Neural cell (in vitro differentiated cells): ENCODE measurements at regions not wholly inside any gene's neighbourhood (a gene's known extent, or its start where the extent isn't known, plus 50 kb on each side); places are given as distances from the start of the nearest gene placed in this dataset.

Experiments
- H2AFZ ChIP-seq: fragments of 200-600, 300-800 bp; sonication (generic), shearing (Covaris generic); 2 replicates; pipeline ENCODE4 v1.6.0; 2014; ENCODE audit warnings: low read depth, mild to moderate bottlenecking, antibody characterized with exemption, low read length, moderate library complexity
- H3F3A ChIP-seq: fragments of 200-600 bp; shearing (Covaris generic); 2 replicates; pipeline ENCODE4 v1.6.1; 2016; ENCODE audit warnings: mild to moderate bottlenecking, moderate library complexity, mixed read lengths, antibody characterized with exemption, low read length; ENCODE audit not compliant: insufficient read depth, poor library complexity, severe bottlenecking
- H3K27ac ChIP-seq: fragments of 200-600, 300-800 bp; sonication (generic), shearing (Covaris generic); 2 replicates; pipeline ENCODE4 v1.5.1; 2014; ENCODE audit warnings: mild to moderate bottlenecking, low read length, moderate library complexity
- H3K27me3 ChIP-seq: fragments of 300-800, 200-600 bp; sonication (generic), shearing (Covaris generic); 2 replicates; pipeline ENCODE4 v1.6.0; 2014; ENCODE audit warnings: mild to moderate bottlenecking, low read depth, low read length, moderate library complexity; ENCODE audit not compliant: insufficient read depth
- H3K36me3 ChIP-seq: fragments of 300-800, 200-600 bp; sonication (generic), shearing (Covaris generic); 2 replicates; pipeline ENCODE4 v1.5.1; 2014; ENCODE audit warnings: mild to moderate bottlenecking, antibody characterized with exemption, low read length, moderate library complexity; ENCODE audit not compliant: insufficient read depth
- H3K4me2 ChIP-seq: fragments of 300-800, 200-600 bp; sonication (generic), shearing (Covaris generic); 2 replicates; pipeline ENCODE4 v1.6.0; 2014; ENCODE audit warnings: mild to moderate bottlenecking, low read length
- H3K4me3 ChIP-seq: fragments of 300-800, 200-600 bp; sonication (generic), shearing (Covaris generic); 2 replicates; pipeline ENCODE4 v1.5.1; 2014; ENCODE audit warnings: mild to moderate bottlenecking, low read length, moderate library complexity
- H3K79me2 ChIP-seq: fragments of 200-600 bp; shearing (Covaris generic); replicated peaks from 2 replicates; pipeline ENCODE4 v1.6.0; 2014; ENCODE audit warnings: mild to moderate bottlenecking, low read length, moderate library complexity; ENCODE audit not compliant: insufficient read depth
- H3K9ac ChIP-seq: fragments of 300-800, 200-600 bp; sonication (generic), shearing (Covaris generic); 2 replicates; pipeline ENCODE4 v1.6.1; 2016; ENCODE audit warnings: mild to moderate bottlenecking, low read length, mixed read lengths
- H3K9me2 ChIP-seq: fragments of 200-600 bp; shearing (Covaris generic); 2 replicates; pipeline ENCODE4 v1.6.1; 2016; ENCODE audit warnings: mild to moderate bottlenecking, low read length, mixed read lengths; ENCODE audit not compliant: insufficient read depth
- H3K9me3 ChIP-seq: fragments of 200-600, 300-800 bp; sonication (generic), shearing (Covaris generic); 2 replicates; pipeline ENCODE4 v1.6.1; 2016; ENCODE audit warnings: mild to moderate bottlenecking, mixed run types, low read length, moderate library complexity, mixed read lengths
- H4K20me1 ChIP-seq: fragments of 200-600 bp; shearing (Covaris generic); 2 replicates; pipeline ENCODE4 v1.6.1; 2016; ENCODE audit warnings: mild to moderate bottlenecking, mixed run types; ENCODE audit not compliant: insufficient read depth
- CTCF ChIP-seq: fragments of 450-650 bp; IDR thresholded peaks from 2 replicates; pipeline ENCODE4 v1.5.1; 2014; ENCODE audit warnings: antibody characterized with exemption, mild to moderate bottlenecking, moderate library complexity; ENCODE audit not compliant: poor library complexity, severe bottlenecking
- EP300 ChIP-seq: fragments of 450-650 bp; conservative IDR thresholded peaks from 2 replicates; pipeline ENCODE4 v1.6.1; 2014; ENCODE audit warnings: antibody characterized with exemption, mild to moderate bottlenecking, moderate library complexity; ENCODE audit not compliant: poor library complexity, severe bottlenecking
- EZH2 ChIP-seq: fragments of 200-600, 300-800 bp; shearing (Covaris generic), sonication (generic); IDR thresholded peaks from 2 replicates; pipeline ENCODE4 v1.6.1; 2014; ENCODE audit warnings: antibody characterized with exemption, low read length, borderline replicate concordance, mild to moderate bottlenecking; ENCODE audit not compliant: insufficient read depth, poor library complexity, severe bottlenecking
- MXI1 ChIP-seq: fragments of 450-650 bp; conservative IDR thresholded peaks from 2 replicates; pipeline ENCODE4 v1.6.1; 2014; ENCODE audit warnings: antibody characterized with exemption, mild to moderate bottlenecking; ENCODE audit not compliant: poor library complexity, severe bottlenecking
- POLR2AphosphoS5 ChIP-seq: IDR thresholded peaks from 2 replicates; pipeline ENCODE4 v1.6.1; 2012
- RAD21 ChIP-seq: fragments of 450-650 bp; conservative IDR thresholded peaks from 2 replicates; pipeline ENCODE4 v1.6.1; 2014; ENCODE audit warnings: antibody characterized with exemption, mild to moderate bottlenecking, moderate library complexity
- REST ChIP-seq: IDR thresholded peaks from 2 replicates; pipeline ENCODE4 v1.6.1; 2012; ENCODE audit warnings: borderline replicate concordance
- SMC3 ChIP-seq: fragments of 450-650 bp; conservative IDR thresholded peaks from 2 replicates; pipeline ENCODE4 v1.6.1; 2014; ENCODE audit warnings: antibody characterized with exemption, mild to moderate bottlenecking, moderate library complexity; ENCODE audit not compliant: poor library complexity
- TAF1 ChIP-seq: IDR thresholded peaks from 2 replicates; pipeline ENCODE4 v1.6.1; 2012; ENCODE audit warnings: low read depth

- Histone ChIP-seq H3F3A (no peaks in the 10 kb centered on the region), H3K4me3 (no peak overlapping the region), H3K9me3 (no peaks in the 10 kb centered on the region), H3K27me3 (no peaks in the 10 kb centered on the region), H3K27ac (no peak overlapping the region), H3K79me2 (no peaks in the 10 kb centered on the region), H4K20me1 (no peaks in the 10 kb centered on the region), H2AFZ (no peak overlapping the region), H3K36me3 (no peaks in the 10 kb centered on the region), H3K4me2 (no peak overlapping the region), H3K9me2 (no peaks in the 10 kb centered on the region), H3K9ac (no peak overlapping the region)
- no peak for TF ChIP-seq EZH2
- no peak for TF ChIP-seq CTCF
- no peak for TF ChIP-seq SMC3
- TF ChIP-seq TAF1: no peak
- no peak for TF ChIP-seq MXI1
- no peak for TF ChIP-seq RAD21
- TF ChIP-seq POLR2AphosphoS5: no peak
- no peak for TF ChIP-seq EP300
- TF ChIP-seq REST: no peak
Observed at GRCh38 chr17:77726549-77727006, 231.9 kb upstream of the TNRC6C start.

GRCh38 chr17:77727037-77727615 is 231.4 kb upstream of the TNRC6C start:
- no peak overlapping the region for H3K9ac ChIP-seq

More at GRCh38 chr17:77727037-77727615, 231.4 kb upstream of the TNRC6C start:
- H3K9me2 ChIP-seq: no peaks in the 10 kb centered on the region
- H3K27ac ChIP-seq: no peak overlapping the region
- H2AFZ ChIP-seq: no peak overlapping the region
- no peaks in the 10 kb centered on the region for H4K20me1 ChIP-seq
- no peak overlapping the region for H3K4me3 ChIP-seq
- peaks cover 3% of the 10 kb centered on the region for H3K9me3 ChIP-seq
- H3K79me2 ChIP-seq: no peaks in the 10 kb centered on the region
- H3K36me3 ChIP-seq: no peaks in the 10 kb centered on the region
- H3F3A ChIP-seq: no peaks in the 10 kb centered on the region
- H3K4me2 ChIP-seq: no peak overlapping the region
- TF ChIP-seq MXI1: no peak
- no peak for TF ChIP-seq REST
- TF ChIP-seq TAF1: no peak
- TF ChIP-seq EZH2: no peak
- TF ChIP-seq RAD21: no peak
- TF ChIP-seq EP300: no peak
- TF ChIP-seq CTCF: no peak
- no peak for TF ChIP-seq POLR2AphosphoS5
- no peak for TF ChIP-seq SMC3
- no peaks in the 10 kb centered on the region for H3K27me3 ChIP-seq
